NK-92 treated with Interleukin-12 subunit alpha and Interleukin-12 subunit beta, amount 100 ng/mL, for 24 hours (cell line): ENCODE measurements at regions not wholly inside any gene's neighbourhood (a gene's known extent, or its start where the extent isn't known, plus 50 kb on each side); places are given as distances from the start of the nearest gene placed in this dataset.
"Not testable (repeated sequence)": the region's sequence is repeated elsewhere in the genome, so short reads cannot be mapped to it uniquely, and the experiment has no call there.

Experiments used
- DNase-seq: peaks from one replicate; lab custom pipeline; 2025; lab: John Stamatoyannopoulos, UW

- DNase-seq = no peak
Observed at GRCh38 chr4:126740687-126741086, 892.1 kb upstream of the INTU start.

GRCh38 chr4:126742048-126742447 lies 890.7 kb upstream of the INTU start:
- no peak for DNase-seq

- no peak for DNase-seq
Observed at GRCh38 chr4:126742885-126743284, 889.9 kb upstream of the INTU start.

- no peak for DNase-seq
Observed at GRCh38 chr4:126748736-126749135, 884.0 kb upstream of the INTU start.

GRCh38 chr4:126750723-126751122 lies 882.0 kb upstream of the INTU start:
- DNase-seq = no peak

DNA sequence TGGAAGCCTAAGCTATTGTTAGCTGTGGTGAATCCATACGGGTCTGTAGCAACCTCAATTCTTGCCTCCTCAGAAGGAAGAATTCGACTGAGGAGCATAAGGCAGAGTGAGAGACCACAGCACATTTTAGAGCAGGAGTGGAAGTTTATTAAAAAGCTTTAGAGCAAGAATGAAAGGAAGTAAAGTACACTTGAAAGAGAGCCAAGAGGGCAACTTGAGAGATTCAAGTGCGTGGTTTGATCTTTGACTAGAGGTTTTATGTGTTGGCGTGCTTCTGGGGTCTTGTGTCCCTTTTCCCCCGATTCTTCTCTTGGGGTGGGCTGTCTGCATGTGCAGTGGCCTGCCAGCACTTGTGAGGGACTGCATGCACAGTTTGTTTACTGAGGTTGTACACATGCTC lies 880.6 kb upstream of the INTU start:
- DNase-seq = no peak

- no peak for DNase-seq
Observed at GRCh38 chr4:126752702-126753101, 880.1 kb upstream of the INTU start.

DNA sequence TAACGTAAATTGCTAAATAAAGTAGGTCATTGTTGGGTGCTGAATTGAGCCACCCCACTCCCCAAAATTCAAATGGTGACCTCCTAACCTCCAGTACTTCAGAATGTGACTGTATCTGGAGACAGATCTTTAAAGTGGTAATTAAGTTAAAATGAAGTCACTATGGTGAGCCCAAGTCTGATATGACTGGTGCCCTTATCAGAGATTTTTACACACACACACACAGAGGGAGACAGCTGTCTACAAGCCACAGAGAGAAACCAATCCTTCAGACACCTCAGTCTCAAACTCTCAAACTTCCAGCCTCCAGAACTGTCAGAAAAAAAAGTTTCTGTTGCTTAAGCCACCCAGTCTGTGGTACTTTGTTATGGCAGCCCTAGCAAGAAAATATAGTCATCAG lies 879.2 kb upstream of the INTU start:
- DNase-seq = no peak

DNA sequence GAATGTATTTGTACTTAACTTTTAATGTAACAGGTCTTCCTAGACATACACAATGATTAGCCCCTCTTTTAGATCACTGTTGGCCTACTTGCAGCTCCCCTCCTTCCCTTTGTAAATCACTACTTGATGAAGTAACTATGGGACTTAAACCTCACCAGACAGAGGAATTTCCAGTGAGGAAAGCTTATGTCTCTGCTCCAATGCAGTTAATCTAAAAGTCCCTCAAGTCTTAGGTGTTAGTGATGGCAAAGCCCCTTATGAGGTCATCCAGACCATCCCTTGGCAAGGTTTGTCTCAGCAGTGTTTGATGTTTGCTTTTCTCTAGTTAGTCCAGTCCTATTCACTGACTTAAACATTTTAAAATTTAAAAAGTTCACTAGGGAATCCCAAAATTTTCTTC lies 877.3 kb upstream of the INTU start:
- no peak for DNase-seq

- no peak for DNase-seq
Observed at GRCh38 chr4:126756050-126756829, 876.5 kb upstream of the INTU start.

DNA sequence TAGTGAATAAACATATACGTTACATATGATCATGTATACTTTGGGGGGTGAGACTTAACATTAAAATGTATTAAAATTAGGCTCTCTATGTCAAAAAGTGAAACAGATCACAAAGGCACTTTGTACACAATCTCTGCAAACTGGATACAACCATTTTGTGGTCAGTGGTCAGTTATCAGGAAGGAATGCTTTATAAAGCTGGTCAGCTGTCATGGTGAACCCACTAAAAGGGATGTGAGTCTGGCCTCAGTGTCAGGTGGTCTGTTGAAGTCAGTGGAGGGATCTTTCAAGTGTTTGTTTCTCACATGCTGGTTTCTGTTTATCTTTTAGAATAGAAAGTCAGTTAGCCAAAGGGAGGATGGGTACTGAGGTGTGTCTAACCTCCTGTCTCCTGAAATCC lies 875.5 kb upstream of the INTU start:
- DNase-seq = no peak

DNA sequence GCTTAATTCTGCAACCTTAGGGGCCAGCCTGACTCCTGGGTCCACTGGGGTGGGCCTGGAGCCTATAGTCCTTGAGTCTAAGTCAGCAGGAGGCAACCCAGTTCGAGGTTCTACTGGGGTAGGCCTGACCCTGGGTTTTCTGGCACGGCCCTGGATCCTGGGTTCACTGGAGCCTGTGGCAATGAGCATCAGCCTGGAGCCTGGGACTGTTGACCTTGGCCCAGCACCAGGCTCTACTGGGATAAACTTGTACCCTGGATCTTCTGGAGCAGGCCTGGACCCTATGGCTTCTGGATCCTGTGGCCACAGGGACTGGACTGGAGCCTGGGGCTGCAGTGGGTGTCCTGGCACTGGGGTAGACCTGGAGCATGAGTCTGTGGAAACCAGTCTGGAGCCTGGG lies 874.3 kb upstream of the INTU start:
- no peak for DNase-seq

GRCh38 chr4:126761947-126762662 lies 870.7 kb upstream of the INTU start:
- DNase-seq = no peak

GRCh38 chr4:126762663-126763247 lies 870.0 kb upstream of the INTU start:
- no peak for DNase-seq

DNA sequence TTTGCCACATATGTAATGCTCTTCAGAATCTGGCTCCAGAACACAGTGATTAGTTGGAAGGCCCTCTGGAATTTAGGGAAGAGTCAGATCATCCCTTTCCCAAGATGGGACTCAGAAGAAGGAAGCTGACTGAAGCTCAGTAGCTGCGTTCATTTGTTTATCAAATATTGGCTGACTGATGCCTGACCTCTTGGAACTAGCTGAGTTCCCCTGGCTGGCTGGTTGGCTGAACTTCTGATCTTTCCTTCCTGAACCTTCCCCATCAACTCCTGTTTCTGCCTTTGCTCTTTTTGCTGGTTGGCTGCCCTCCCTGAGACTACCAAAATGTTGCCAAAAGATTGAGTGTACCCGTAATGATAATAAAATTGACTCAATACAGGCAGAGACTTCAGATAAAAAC lies 866.5 kb upstream of the INTU start:
- no peak for DNase-seq

- no peak for DNase-seq
Observed at GRCh38 chr4:126768338-126768737, 864.4 kb upstream of the INTU start.

- DNase-seq = not testable (repeated sequence)
Observed at GRCh38 chr4:126770811-126771553, 861.8 kb upstream of the INTU start.

- not testable (repeated sequence) for DNase-seq
Observed at GRCh38 chr4:126771618-126772017, 861.1 kb upstream of the INTU start.

DNA sequence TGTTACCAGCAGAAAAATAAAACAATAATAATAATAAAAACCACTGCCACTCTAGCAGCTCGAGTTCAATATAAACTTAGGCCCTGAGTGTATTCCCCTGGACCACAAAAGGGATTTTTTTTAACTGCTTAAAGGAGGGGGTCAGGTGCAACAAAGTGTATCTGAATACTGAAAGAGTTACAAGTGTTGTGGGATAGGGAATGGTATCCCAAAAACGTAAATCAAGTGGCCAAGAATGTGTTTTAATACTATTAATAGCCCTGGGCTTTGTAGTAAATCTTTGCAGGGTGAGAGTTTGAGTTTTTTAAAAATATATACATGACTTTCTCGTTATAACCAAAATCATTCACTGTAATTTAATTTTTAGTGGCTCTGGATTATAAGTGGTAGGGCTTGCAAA lies 860.1 kb upstream of the INTU start:
- no peak for DNase-seq

GRCh38 chr4:126775485-126776106 lies 857.2 kb upstream of the INTU start:
- DNase-seq = no peak

DNA sequence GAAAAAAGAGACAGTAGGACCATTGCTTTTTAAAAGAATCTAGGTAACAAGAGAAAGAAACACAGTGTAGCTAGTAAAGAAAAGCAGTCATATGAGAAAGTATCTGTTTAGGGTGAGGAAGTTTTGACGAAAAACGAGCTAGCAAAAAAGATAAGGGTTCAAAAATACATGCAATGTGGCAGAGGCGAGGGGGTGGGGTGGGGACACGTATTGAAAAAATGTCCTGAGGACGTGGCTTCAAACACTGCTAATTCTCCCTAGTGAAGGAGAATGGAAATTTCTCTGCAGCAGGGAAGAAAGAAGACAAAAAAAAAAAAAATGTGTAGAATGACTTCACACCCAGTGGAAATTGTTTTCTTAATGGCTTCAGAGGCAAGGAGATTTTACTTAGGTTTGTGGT lies 856.4 kb upstream of the INTU start:
- DNase-seq = no peak

GRCh38 chr4:126777649-126778048 lies 855.1 kb upstream of the INTU start:
- no peak for DNase-seq
